OCI-LY7 (cell line): ENCODE measurements at regions not wholly inside any gene's neighbourhood (a gene's known extent, or its start where the extent isn't known, plus 50 kb on each side); places are given as distances from the start of the nearest gene placed in this dataset.

Experiments
- BruUV-seq: library from RNA; stranded (reverse); fragments of 400-500 nt; replicated peaks from 2 replicates; lab custom pipeline; 2021; lab: Mats Ljungman, UMichigan
- CTCF ChIA-PET: fragments of 300-600 bp; sonication (Branson Sonifier 250); formaldehyde crosslinking; loops from one replicate; lab custom pipeline; 2022; ENCODE audit warnings: antibody characterized with exemption; ENCODE audit not compliant: unreplicated experiment; lab: Charles Lee
- POLR2A ChIA-PET: fragments of 300-600 bp; sonication (Branson Sonifier 250); formaldehyde crosslinking; loops from one replicate; lab custom pipeline; 2022; ENCODE audit warnings: antibody characterized with exemption; lab: Charles Lee
- DNase-seq: peaks from one replicate; pipeline ENCODE4 v3.0.0-alpha.2; 2015; ENCODE audit warnings: low spot score
- H2AFZ ChIP-seq: fragments of 200-600 bp; sonication (generic), shearing (Covaris generic); 2 replicates; pipeline ENCODE4 v1.6.1; 2014; ENCODE audit warnings: mild to moderate bottlenecking, antibody characterized with exemption, low read length, moderate library complexity
- H3K27ac ChIP-seq: fragments of 200-600 bp; sonication (generic); 2 replicates; pipeline ENCODE4 v1.5.1; 2014; ENCODE audit warnings: mixed run types, low read depth, mild to moderate bottlenecking, moderate library complexity, low read length, inconsistent platforms; ENCODE audit not compliant: poor library complexity, severe bottlenecking
- H3K36me3 ChIP-seq: fragments of 200-600 bp; sonication (generic); 2 replicates; pipeline ENCODE4 v1.6.1; 2014; ENCODE audit warnings: mild to moderate bottlenecking, antibody characterized with exemption, low read length, moderate library complexity, mixed read lengths; ENCODE audit not compliant: insufficient read depth
- H3K4me1 ChIP-seq: fragments of 200-600 bp; sonication (generic); 2 replicates; pipeline ENCODE4 v1.5.1; 2014; ENCODE audit warnings: mild to moderate bottlenecking, low read length; ENCODE audit not compliant: insufficient read depth, poor library complexity, severe bottlenecking
- H3K4me2 ChIP-seq: fragments of 200-600 bp; sonication (generic); 2 replicates; pipeline ENCODE4 v1.6.1; 2014; ENCODE audit warnings: mild to moderate bottlenecking, low read length
- H3K4me3 ChIP-seq: fragments of 200-600 bp; sonication (generic); 2 replicates; pipeline ENCODE4 v1.5.1; 2014; ENCODE audit warnings: mild to moderate bottlenecking, low read depth, low read length; ENCODE audit not compliant: poor library complexity, severe bottlenecking
- H3K79me2 ChIP-seq: fragments of 200-600 bp; sonication (generic); 2 replicates; pipeline ENCODE4 v1.6.1; 2016; ENCODE audit warnings: low read depth, mild to moderate bottlenecking, low read length, moderate library complexity, mixed read lengths; ENCODE audit not compliant: insufficient read depth
- H3K9me2 ChIP-seq: fragments of 200-600 bp; sonication (generic); 2 replicates; pipeline ENCODE4 v1.6.1; 2016; ENCODE audit warnings: mild to moderate bottlenecking, low read length, mixed read lengths; ENCODE audit not compliant: insufficient read depth
- H3K9me3 ChIP-seq: fragments of 200-600 bp; sonication (generic); 2 replicates; pipeline ENCODE4 v1.6.1; 2014; ENCODE audit warnings: mild to moderate bottlenecking, mixed run types, low read length, mixed read lengths
- H4K20me1 ChIP-seq: fragments of 200-600 bp; sonication (generic); 2 replicates; pipeline ENCODE4 v1.6.1; 2014; ENCODE audit warnings: mild to moderate bottlenecking, antibody characterized with exemption, low read length, moderate library complexity, mixed read lengths; ENCODE audit not compliant: insufficient read depth
- EZH2phosphoT487 ChIP-seq: fragments of 200-600 bp; sonication (generic); IDR thresholded peaks from 2 replicates; pipeline ENCODE4 v1.6.1; 2018; ENCODE audit warnings: low read depth, borderline replicate concordance, mild to moderate bottlenecking, mixed run types, antibody characterized with exemption, low read length, moderate library complexity, mixed read lengths
- intact Hi-C: fragments of 100-400 bp; cut with micrococcal nuclease; formaldehyde crosslinking; loops from one replicate; pipeline ENCODE4 v1.10.0; 2022; ENCODE audit not compliant: unreplicated experiment
- TF ChIP-seq, protein P1 (sequence below): fragments of 200-600 bp; sonication (generic); conservative IDR thresholded peaks from 2 replicates; pipeline ENCODE4 v1.5.1; 2014; ENCODE audit warnings: mild to moderate bottlenecking, antibody characterized with exemption, low read length, moderate library complexity, mixed read lengths

DNA sequence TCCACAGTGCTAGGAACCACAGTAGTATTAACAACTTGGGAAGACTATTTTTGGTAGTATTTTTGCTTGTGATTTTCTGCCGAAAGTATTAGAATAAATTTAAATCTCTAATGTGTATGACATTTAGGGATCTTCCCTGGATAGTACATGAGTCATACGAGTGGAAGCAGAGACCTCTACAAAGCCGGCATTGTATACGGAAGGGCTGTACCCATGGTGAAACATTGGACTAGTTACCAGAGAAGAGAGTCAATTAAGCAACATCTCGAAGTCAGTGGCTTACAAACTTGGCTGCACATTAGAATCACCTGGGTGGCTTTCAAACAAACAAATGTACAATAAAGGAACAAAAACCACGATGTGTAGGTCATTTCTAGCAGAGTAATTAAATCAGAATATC lies 1131.7 kb upstream of the LRRTM1 start:
- Histone ChIP-seq H3K4me2 (no peak overlapping the region), H4K20me1 (no peaks in the 10 kb centered on the region), H3K4me1 (no peaks in the 10 kb centered on the region), H3K4me3 (no peak overlapping the region), H3K27ac (no peak overlapping the region), H3K9me3 (no peaks in the 10 kb centered on the region), H3K79me2 (no peaks in the 10 kb centered on the region), H2AFZ (no peak overlapping the region), H3K36me3 (no peaks in the 10 kb centered on the region), H3K9me2 (no peaks in the 10 kb centered on the region)
- POLR2A ChIA-PET = no interaction called here
- intact Hi-C loops = no loop called here
- CTCF ChIA-PET = no interaction called here
- TF ChIP-seq, protein P1, sequence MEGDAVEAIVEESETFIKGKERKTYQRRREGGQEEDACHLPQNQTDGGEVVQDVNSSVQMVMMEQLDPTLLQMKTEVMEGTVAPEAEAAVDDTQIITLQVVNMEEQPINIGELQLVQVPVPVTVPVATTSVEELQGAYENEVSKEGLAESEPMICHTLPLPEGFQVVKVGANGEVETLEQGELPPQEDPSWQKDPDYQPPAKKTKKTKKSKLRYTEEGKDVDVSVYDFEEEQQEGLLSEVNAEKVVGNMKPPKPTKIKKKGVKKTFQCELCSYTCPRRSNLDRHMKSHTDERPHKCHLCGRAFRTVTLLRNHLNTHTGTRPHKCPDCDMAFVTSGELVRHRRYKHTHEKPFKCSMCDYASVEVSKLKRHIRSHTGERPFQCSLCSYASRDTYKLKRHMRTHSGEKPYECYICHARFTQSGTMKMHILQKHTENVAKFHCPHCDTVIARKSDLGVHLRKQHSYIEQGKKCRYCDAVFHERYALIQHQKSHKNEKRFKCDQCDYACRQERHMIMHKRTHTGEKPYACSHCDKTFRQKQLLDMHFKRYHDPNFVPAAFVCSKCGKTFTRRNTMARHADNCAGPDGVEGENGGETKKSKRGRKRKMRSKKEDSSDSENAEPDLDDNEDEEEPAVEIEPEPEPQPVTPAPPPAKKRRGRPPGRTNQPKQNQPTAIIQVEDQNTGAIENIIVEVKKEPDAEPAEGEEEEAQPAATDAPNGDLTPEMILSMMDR = no peak
- no peak for TF ChIP-seq EZH2phosphoT487
- BruUV-seq = no TSS peak
- no peak for DNase-seq

DNA sequence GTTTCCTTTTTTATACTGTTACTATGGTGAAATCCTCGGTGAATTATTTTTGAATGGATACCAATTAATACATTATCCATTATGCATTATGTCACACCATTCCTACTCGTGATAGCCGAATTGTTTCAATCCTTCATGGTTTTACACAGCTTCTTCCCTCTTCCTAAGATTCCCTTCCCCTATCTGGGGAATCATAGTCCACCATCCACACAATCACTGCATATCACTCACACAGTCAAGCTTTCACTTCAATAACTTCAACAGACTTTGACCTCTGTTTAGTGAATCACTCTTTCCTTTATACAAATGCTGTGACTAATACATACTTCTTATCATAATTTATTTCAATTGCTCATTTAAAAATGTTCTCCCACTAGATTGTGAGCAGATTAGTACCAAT lies 1108.1 kb upstream of the LRRTM1 start:
- Histone ChIP-seq H3K4me3 (no peak overlapping the region), H3K9me3 (no peaks in the 10 kb centered on the region), H4K20me1 (no peaks in the 10 kb centered on the region), H3K4me1 (no peaks in the 10 kb centered on the region), H2AFZ (no peak overlapping the region), H3K36me3 (no peaks in the 10 kb centered on the region), H3K79me2 (no peaks in the 10 kb centered on the region), H3K27ac (no peak overlapping the region), H3K4me2 (no peak overlapping the region), H3K9me2 (no peaks in the 10 kb centered on the region)
- CTCF ChIA-PET = no interaction called here
- intact Hi-C loops = no loop called here
- POLR2A ChIA-PET = interaction anchor here (0.9 kb wide), 1 partner anchor 19 kb away, joined by 4 read pairs; no protein-coding TSS in a partner anchor
- no peak for DNase-seq
- no peak for TF ChIP-seq EZH2phosphoT487
- TF ChIP-seq, protein P1 = no peak
- BruUV-seq = no TSS peak

DNA sequence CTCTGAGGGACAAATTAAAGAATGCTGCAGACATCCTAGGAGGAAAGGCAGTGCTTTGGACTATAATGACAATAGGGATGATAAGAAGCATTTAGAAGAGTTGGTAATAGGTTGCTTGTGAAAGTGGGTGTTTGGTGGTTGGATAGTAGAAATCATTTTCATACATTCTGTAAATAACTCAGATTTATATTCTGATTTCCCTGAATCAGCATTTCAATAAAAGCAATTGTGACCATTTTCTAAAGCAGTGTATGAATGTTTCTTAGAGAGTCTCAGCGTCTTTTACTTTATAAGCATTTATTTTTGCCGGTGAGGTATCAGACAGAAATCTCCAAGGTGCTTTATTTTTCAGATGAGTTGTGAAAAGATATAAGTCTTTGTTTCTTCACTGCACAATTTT lies 1099.0 kb upstream of the LRRTM1 start:
- no peaks in the 10 kb centered on the region for H4K20me1 ChIP-seq
- H2AFZ ChIP-seq = no peak overlapping the region
- H3K4me2 ChIP-seq = no peak overlapping the region
- TF ChIP-seq, protein P1 = no peak
- no peak for TF ChIP-seq EZH2phosphoT487
- ChIA-PET POLR2A (no interaction called here), CTCF (no interaction called here)
- DNase-seq = no peak
- H3K36me3 ChIP-seq = no peaks in the 10 kb centered on the region
- no TSS peak for BruUV-seq
- no peaks in the 10 kb centered on the region for H3K9me2 ChIP-seq
- H3K79me2 ChIP-seq = no peaks in the 10 kb centered on the region
- H3K27ac ChIP-seq = no peak overlapping the region
- H3K9me3 ChIP-seq = no peaks in the 10 kb centered on the region
- intact Hi-C loops = no loop called here
- H3K4me3 ChIP-seq = no peak overlapping the region
- no peaks in the 10 kb centered on the region for H3K4me1 ChIP-seq
